Renal cortex interstitium (tissue), 11 donors: ENCODE measurements at regions not wholly inside any gene's neighbourhood (a gene's known extent, or its start where the extent isn't known, plus 50 kb on each side); places are given as distances from the start of the nearest gene placed in this dataset.

Experiments
- DNase-seq, 11 donors: peaks; one replicate each; pipeline ENCODE4 v3.0.0-alpha.2; 2013; ENCODE audit warnings: low read depth in 9 of 11, low spot score in 4 of 11; ENCODE audit errors: extremely low read depth in 1 of 11

DNA sequence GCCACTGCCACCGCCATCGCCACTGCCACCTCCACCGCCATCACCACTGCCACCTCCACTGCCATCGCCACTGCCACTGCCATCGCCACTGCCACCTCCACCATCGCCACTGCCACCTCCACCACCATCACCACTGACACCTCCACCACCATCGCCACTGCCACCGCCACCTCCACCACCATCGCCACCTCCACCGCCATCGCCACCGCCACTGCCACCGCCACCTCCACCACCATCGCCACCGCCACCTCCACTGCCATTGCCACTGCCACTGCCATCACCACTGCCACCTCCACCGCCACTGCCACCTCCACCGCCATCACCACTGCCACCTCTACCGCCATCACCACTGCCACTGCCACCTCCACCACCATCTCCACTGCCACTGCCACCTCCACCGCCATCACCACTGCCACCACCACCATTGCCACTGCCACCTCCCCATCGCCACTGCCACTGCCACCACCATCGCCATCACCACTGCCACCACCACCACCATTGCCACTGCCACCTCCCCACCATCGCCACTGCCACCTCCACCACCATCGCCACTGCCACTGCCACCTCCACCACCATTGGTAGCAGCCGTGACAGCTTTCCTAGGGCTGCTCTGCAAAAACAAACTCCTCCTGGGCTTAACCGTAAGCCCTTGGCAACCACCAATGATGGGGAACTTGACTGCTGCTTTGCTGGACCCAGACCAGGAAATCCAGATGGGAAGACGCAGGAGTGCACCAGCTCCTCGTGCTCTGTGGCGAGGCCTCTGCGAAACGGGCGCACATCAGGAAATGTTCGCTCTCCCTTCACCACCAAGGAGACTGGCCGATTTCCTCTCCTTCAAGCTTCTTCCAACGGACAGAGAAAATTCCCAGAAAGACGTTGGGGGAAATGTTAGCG is 147.2 kb downstream of the RBFOX3 start:
- no peak for DNase-seq

DNA sequence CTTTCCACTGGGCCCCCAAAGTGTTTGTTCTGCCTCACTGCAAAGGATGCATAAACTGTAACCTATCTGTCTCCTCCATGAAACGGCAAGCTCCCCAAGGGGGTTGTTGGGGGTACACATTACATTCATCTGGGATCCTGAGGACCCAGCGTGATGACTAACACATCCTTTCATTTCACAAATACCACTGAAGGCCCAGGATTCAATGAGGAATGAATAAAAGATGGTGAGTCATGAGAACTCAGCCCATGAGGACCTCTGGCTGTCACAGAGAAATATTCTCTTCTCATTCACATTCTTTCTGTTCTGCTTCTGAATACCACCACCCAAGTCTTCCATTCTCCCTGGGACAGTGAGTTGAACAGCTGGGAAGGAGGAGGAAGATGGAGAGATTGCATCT is 149.8 kb downstream of the RBFOX3 start:
- no peak for DNase-seq

DNA sequence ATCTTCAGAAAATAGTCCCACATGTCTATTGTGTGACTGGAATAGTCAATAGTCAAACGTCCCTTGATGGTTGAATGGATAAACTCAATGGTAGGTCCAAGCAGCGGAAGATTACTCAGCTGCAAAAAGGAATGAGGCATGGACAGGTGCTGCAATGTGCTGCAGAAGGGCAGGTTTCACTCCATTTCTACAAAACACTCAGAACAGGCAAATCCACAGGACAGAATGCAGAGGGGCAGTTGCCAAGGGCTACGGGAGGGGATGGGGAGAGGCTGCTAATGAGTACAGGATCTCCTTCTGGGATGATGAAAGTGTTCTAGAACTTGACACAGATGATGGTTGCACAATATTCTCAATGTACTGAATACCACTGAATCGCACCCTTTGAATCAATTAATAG is 151.0 kb downstream of the RBFOX3 start:
- DNase-seq = no peak

DNA sequence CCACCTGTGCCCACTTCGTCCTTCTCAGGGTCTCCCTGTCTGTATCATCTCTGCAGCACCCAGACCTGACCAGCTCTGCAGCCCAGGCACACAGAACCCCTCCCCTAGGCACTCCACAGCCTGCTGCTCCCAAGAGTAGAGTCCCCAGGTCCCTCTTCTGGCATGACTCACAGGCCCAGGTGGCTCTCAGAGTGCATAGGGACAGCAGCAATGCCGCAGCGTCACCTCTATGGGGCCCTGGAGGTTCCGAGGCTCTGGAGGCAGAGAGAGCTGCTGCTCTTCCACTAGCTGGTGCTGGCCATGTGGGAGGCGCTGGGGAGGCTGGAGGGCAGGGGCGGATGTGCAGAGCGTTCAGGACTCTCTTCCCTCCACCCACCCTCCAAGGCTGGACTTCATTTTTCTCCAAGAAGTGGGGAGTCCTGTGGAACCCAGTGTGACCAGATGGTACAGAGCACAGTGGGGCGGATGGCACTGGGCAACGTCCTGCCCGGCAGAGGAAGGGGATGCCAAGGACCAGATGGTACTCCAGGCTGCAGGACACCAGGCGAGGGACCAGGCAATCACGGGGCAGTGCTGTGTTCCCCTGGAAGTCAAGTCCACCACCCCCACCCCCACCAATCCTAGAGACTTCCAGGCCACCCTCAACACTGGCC is 151.7 kb downstream of the RBFOX3 start:
- no peak for DNase-seq

DNA sequence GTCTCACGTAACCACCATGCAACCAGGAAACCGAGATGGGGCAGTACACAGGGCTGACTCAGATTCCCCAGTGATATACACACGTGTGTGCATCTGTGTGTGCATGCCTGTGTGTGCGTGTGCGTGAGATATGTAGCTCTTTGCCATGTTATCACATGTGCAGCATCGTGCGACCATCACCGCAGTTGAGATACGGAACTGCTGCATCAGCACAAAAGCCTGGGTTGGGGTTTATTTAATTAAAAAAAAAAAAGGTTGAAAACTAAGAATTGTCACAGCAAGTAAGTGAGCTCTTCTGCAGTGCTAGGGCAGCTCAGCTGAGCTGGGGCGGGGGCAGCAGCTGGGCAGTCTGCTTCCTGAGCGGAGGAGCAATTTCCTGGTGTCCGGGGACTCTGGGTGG is 152.5 kb downstream of the RBFOX3 start:
- DNase-seq = no peak

DNA sequence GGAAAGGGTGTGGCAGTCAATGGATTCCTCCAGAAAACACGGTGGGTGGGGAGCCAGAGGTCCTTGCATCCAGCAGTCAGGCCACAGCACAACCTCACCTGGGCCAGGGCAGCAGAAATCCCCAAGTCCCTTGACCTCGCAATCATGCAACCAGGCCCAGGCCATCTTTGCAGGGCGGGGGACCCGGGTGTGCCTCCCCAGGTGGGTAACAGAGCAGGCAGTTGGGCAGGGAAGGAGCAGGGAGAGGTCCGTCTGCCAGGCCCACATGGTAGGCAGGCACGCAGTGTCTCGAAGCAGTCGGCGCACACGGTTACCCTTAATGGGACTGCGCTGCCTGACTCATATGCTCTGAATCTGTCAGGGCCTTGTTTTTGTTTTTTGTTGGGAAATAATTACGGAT is 153.0 kb downstream of the RBFOX3 start:
- no peak for DNase-seq

DNA sequence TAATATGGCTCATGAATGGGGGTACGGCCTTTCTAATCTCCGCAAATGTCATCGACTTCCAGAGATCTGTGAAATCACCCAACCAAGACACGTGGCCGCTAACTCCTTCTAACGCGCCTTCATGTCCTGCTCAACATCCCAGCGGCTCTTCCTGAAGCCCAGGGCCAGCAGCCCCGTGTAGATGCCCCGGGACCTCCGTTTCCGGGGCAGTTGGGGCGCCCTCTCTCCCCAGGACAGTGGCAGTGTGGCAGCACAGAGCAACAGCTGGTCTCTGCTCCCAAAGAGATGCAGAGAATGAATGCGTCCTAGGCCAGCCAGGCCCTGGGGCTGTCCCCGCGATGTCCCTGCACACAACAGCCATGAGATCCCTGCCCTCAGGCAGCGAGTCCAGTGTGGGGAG is 153.5 kb downstream of the RBFOX3 start:
- no peak for DNase-seq

DNA sequence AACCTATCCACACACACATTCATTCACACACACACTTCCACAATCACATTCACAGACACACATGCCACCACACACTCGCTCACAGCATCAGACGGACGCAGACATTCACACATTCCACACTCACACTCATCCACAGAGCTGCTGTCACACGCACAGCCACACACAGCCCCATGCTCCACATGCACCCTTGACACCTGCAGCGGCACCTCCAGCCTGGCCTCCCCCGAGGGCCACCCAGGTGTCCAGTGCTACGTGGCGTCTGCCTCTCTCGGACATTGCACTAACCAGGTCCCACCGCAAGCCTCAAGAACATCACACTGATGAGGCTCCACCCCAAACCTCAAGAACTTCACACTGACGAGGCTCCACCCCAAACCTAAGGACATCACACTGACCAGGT is 155.2 kb downstream of the RBFOX3 start:
- DNase-seq = no peak

DNA sequence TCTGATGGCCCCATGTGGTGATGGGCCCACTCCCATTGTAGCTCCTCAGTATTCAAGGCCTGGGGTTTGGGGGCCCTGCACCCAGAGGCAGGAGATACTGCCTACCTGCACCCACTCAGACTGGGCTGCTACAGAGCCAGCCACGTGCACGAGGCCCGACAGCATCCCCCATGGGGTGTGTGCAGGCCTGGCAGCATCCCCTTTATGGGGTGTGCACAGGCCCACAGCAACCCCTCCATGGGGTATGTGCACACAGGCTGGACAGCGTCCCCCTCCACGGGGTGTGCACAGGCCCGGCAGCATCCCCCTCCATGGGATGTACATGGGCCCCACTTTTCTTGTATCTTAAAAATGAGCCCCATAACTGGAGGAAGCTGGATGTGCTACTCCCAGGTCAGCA is 156.0 kb downstream of the RBFOX3 start:
- no peak for DNase-seq

DNA sequence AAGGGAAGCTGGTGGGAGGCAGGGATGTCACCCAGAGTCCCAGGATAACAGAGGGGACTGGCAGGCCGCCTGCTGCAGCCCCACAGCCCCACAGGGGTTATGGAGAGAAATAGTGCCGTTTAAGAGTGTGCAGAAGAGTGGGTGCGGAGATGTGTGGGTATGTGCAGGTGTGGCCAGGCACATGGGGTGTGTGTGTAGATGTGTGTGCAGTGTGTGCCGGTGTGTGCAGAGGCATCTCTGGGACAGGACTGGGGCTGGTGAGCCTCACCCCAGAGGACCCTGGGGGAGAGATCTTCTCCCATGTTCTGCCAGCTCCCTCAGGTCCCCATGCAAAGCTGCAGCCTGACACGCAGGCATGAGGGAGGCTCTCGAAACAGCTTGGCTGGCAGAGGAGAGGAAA is 157.4 kb downstream of the RBFOX3 start:
- DNase-seq = no peak

DNA sequence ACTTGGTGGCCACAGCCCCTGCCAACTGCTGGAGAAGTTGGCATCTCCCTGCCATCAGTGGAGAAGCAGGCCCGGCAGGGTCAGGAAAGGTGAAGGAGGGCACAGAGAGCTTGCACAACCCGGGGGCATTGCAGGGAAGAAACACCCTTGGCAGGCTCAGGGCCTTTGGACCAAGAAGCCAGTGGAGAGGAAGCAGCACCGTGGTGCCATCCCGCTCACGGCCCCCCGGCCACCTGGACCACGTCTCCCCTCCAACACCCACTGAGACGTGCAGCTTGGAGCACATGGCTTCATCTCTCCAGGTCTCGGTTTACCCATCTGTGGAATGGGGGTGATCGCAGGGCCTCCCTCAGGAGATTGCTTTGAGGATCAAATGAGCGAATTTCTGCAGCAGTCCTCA is 158.1 kb downstream of the RBFOX3 start:
- DNase-seq = no peak

DNA sequence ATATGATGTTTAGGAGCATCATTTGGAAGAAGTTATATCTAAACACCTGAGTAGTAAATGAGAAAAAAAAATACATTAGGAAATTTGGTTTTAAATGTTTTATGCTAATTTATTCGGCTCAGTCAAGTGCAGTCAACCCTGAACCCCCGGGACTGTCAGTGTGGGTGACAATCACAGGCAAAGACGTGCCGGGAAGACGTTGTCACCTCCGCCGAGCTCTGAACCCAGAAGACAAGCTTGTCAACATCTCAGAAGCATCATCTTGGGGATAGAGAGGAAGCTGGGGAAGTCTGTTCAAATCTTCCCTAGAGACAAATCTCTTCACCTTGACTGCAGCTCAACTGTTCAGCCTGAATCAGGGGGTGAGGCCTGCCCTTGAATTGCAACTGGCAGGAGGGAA is 159.7 kb downstream of the RBFOX3 start:
- no peak for DNase-seq

DNA sequence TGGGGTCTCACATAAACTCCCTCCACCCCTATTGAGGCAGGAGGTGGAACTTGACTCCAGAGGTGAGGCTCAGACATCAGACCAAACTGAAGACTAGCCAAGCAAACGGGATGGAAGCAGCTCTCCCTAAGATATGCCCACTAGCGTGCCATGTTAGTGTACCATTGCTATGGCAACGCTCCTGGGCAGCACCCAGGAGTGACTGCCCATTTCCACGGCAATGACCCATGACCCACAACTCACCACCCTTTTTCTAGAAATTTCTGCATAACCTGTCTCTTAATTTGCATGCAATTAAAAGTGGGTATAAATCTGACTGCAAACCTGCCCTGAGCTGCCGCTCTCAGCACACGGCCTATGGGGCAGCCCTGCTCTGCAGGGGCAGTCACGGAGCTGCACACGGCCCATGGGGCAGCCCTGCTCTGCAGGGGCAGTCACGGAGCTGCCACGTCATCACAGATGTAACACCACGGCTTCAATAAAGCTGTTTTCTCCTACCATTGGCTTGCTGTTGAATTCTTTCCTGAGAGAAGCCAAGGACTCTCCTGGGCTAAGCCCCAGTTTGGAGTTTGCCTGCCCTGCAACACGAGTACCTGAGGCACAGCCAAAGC is 164.3 kb downstream of the RBFOX3 start:
- DNase-seq = peak in 2 of 11 donors; percentile 26 to 28

DNA sequence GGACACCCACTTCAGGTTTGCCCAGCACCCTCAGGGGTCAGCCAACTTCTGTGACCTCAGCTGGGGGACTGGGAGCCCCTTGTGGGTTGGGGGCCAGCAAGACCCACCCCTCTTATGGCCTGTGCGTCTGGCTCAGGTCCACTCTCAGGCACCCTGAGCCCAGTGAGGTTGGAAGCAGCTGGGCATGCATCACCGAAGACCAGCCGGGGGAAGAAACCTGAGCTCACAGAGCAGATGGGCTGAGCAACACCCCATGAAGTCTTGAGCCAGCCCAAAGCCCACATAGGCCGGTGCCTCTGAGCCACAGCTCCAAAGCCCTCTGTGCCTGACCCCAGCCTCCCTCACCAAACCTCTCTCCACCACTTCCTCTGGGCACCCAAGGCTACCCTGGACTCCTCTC is 166.7 kb downstream of the RBFOX3 start:
- DNase-seq = no peak

DNA sequence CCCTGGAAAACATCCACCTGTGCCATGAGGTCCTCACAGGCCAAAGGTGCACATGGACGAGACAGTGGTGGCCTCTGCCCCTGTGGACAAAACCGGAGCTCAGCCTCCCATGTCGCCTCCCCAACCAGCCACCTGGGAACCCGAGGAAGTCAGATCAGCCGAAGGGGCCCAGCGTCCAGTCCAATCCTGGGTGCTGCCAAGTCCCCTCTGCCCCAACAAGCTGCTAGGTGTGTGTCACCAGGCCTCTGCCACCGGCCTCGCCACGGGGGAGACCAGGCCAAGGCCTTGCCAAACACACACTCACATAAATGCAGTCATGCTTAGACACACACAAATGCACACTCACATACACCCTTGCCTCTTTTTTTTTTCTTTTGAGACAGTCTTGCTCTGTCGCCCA is 167.8 kb downstream of the RBFOX3 start:
- no peak for DNase-seq

DNA sequence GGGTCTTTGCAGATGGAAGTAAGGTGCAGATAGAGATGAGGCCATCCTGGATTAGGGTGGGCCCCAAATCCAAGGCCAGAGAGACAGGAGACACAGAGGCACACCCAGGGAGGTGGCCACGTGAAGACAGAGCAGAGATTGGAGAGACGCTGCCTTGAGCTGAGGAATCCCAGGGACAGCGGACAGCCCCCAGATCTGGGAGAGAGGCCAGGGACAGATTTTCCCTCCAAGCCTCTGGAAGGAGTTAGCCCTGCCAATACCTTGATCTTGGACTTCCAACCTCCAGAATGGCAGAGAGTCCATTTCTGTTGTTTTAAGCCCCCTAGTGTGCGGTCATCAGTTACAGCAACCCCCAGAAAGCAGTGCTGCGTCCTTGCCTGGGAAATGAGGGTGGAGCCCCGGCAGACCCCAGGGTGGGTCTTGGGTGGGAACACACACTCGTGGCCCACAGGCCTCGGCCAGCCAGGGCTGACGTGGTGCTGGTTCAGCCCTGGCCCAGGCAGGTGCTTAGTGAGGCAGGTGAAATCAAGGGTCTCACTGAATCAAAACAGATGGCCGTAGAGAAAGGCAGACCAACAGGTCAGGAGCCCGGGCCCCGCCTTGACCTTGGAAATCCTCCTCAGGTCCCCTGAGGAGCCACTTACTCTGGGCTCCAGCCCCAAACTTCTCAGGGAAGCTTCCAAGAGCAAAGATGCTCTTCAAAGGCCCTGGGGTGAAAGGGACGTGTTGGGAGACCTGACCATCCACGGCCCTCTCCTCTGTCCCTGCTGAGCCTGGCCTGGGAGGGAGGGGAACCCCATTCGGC is 169.3 kb downstream of the RBFOX3 start:
- no peak for DNase-seq

DNA sequence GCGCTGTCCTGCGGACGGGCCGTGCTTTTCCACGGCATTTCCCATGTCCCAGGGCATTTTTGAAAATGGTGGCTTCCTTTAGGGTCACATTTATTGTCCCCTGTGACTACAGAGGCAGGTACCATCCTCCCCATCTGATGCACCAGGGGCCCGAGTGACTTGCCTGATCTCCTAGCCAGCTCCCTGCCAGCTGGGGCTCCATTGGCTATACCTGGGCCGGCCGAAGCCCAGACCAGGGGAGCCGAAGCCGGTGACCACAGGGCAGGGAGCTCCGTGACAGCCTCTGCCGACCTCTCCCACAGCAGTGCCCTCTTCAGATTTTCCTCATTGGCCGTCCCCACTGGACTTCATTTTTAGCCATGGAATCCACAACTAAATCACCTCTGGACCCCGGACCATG is 170.6 kb downstream of the RBFOX3 start:
- DNase-seq = no peak

DNA sequence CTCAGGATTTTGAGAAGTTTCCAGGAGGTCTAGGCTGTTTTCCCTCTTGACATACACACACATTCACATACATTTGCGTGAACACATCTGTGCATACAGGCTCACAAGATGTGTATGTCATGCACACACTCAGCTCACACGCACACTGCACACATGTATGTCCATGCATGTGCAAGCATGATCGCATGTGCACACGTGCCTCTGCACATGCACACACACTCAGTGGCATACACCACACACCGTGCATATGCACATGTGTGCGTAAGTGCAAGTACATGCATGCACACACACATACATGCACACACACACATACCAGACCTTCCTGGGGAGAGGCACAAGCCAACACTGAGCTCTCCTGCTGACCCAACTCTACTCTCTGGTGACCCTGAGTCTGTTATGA is 171.4 kb downstream of the RBFOX3 start:
- no peak for DNase-seq

DNA sequence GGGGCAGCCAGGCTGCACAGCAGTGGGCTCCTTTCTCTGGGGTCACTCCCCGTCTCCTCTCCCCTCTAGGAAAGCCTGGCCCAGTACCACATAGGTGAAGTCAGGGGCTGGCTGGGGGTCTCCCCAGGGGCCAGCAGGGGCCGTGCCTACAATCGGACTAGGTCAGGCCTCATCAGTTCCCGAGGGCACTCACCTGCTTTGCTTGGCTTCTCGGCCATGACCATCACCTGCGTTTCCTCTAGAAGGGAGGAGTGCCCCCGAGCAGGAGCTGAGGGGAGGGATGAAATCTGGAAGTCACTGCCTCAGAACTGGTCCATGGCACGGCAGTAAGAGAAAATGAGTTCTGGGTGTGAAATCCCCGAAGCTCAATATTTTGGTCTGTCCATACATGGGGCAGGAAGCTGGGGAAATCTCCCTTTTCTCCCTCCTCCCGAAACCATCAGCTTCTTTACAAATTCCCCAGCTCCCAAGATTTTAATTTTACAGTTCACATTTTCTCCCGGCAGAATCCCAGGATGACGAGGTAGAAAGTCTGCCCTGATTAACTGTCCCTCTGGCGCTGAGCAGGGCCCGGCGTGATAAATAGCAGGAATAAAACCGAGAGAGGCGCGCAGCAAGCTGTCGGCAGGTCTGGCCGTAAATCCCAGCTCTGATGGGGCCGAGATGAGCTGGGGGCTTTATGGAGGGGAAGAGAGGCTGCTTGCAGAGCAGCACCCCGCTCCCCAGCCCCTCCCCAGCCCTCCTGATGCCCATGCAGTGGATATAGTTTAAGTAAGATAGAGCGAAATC is 172.1 kb downstream of the RBFOX3 start:
- DNase-seq = peak in 1 of 11 donors; percentile 35
